Liver (tissue), 8 donors: ENCODE measurements at regions not wholly inside any gene's neighbourhood (a gene's known extent, or its start where the extent isn't known, plus 50 kb on each side); places are given as distances from the start of the nearest gene placed in this dataset.

Experiments used
- DNase-seq: peaks from one replicate; pipeline ENCODE4 v3.0.0-alpha.2; 2017; ENCODE audit warnings: low spot score
- H3K27ac ChIP-seq, 2 donors: one replicate each; pipeline ENCODE4 v1.7.0; 2013; ENCODE audit warnings: inconsistent platforms in 2 of 2, low read length in 2 of 2, control low read depth in 1 of 2, low read depth in 1 of 2, mild to moderate bottlenecking in 1 of 2
- H3K27me3 ChIP-seq, 4 donors: one replicate each; pipeline versions ENCODE4 v1.6.1 to v1.7.0; 2013; ENCODE audit warnings: low read length in 3 of 4, inconsistent platforms in 1 of 4, mild to moderate bottlenecking in 1 of 4, moderate library complexity in 1 of 4; ENCODE audit not compliant: control insufficient read depth in 4 of 4, insufficient read depth in 4 of 4
- H3K36me3 ChIP-seq, 4 donors: one replicate each; pipeline versions ENCODE4 v1.6.1 to v1.7.0; 2013; ENCODE audit warnings: low read length in 3 of 4, mild to moderate bottlenecking in 3 of 4, low read depth in 1 of 4, moderate library complexity in 1 of 4; ENCODE audit not compliant: control insufficient read depth in 4 of 4, insufficient read depth in 3 of 4
- H3K4me1 ChIP-seq, 4 donors: one replicate each; pipeline versions ENCODE4 v1.6.1 to v1.7.0; 2013; ENCODE audit warnings: low read length in 3 of 4, mild to moderate bottlenecking in 3 of 4, moderate library complexity in 1 of 4; ENCODE audit not compliant: control insufficient read depth in 4 of 4, insufficient read depth in 4 of 4
- H3K4me3 ChIP-seq, 3 donors: one replicate each; pipeline versions ENCODE4 v1.6.1 to v1.7.0; 2013; ENCODE audit warnings: low read length in 3 of 3, control low read depth in 1 of 3, low read depth in 1 of 3, mild to moderate bottlenecking in 1 of 3
- H3K9ac ChIP-seq, 2 donors: one replicate each; pipeline ENCODE4 v1.7.0; 2013; ENCODE audit warnings: low read length in 2 of 2, mild to moderate bottlenecking in 2 of 2, moderate library complexity in 2 of 2, control low read depth in 1 of 2, low read depth in 1 of 2
- H3K9me3 ChIP-seq, 4 donors: one replicate each; pipeline versions ENCODE4 v1.6.1 to v1.7.0; 2013; ENCODE audit warnings: low read length in 3 of 4; ENCODE audit not compliant: control insufficient read depth in 4 of 4
- ATF3 ChIP-seq: IDR thresholded peaks from 2 replicates; pipeline ENCODE4 v1.6.1; 2016; ENCODE audit warnings: antibody characterized with exemption
- CTCF ChIP-seq: fragments of 150-350 bp; IDR thresholded peaks from 2 replicates; pipeline ENCODE4 v1.5.1; 2017; ENCODE audit warnings: improper control_type of control experiment, low read depth, low read length; ENCODE audit not compliant: missing input control
- EGR1 ChIP-seq, 2 donors: IDR thresholded peaks; 2 replicates each; pipeline ENCODE4 v1.6.1; 2016 to 2018; ENCODE audit warnings: antibody characterized with exemption in 2 of 2, low read depth in 2 of 2
- GABPA ChIP-seq, 2 donors: IDR thresholded peaks in 1 of 2; conservative IDR thresholded peaks in 1 of 2; 2 replicates each; pipeline ENCODE4 v1.6.1; 2016; ENCODE audit warnings: antibody characterized with exemption in 2 of 2, mild to moderate bottlenecking in 1 of 2, moderate library complexity in 1 of 2
- HNF4A ChIP-seq, 2 donors: conservative IDR thresholded peaks; 2 replicates each; pipeline ENCODE4 v1.6.1; 2016; ENCODE audit warnings: antibody characterized with exemption in 2 of 2, mild to moderate bottlenecking in 2 of 2
- HNF4G ChIP-seq: IDR thresholded peaks from 2 replicates; pipeline ENCODE4 v1.6.1; 2016; ENCODE audit warnings: antibody characterized with exemption
- NR2F2 ChIP-seq: IDR thresholded peaks from 2 replicates; pipeline ENCODE4 v1.6.1; 2016; ENCODE audit warnings: antibody characterized with exemption
- RAD21 ChIP-seq, 2 donors: IDR thresholded peaks; 2 replicates each; pipeline ENCODE4 v1.6.1; 2016; ENCODE audit warnings: antibody characterized with exemption in 2 of 2, mild to moderate bottlenecking in 2 of 2
- REST ChIP-seq: IDR thresholded peaks from 2 replicates; pipeline ENCODE4 v1.6.1; 2016; ENCODE audit warnings: antibody characterized with exemption, mild to moderate bottlenecking
- RXRA ChIP-seq, 2 donors: IDR thresholded peaks; 2 replicates each; pipeline ENCODE4 v1.6.1; 2017 to 2018; ENCODE audit warnings: antibody characterized with exemption in 2 of 2, mild to moderate bottlenecking in 1 of 2
- SP1 ChIP-seq: IDR thresholded peaks from 2 replicates; pipeline ENCODE4 v1.6.1; 2018; ENCODE audit warnings: antibody characterized with exemption, mild to moderate bottlenecking
- YY1 ChIP-seq: IDR thresholded peaks from 2 replicates; pipeline ENCODE4 v1.6.1; 2016; ENCODE audit warnings: antibody characterized with exemption, mild to moderate bottlenecking
- WGBS: extraction: QIAGEN DNeasy Blood & Tissue Kit; methylation state at CpG from one replicate; pipeline ENCODE4 v1.1.7; 2013; 5-methylcytosine and 5-hydroxymethylcytosine counted together
- donor health status: healthy.
- donor health status: healthy.
- donor health status: healthy.
- donor health status: healthy.
- donor health status: healthy.

GRCh38 chr15:38826880-38827279 is 262.3 kb upstream of the RASGRP1 start (continued):
- TF ChIP-seq CTCF (no peak), REST (no peak)

- 56% methylated on average over 4 of the region's 4 CpGs for WGBS
- Histone ChIP-seq H3K4me1 (no peaks in the 10 kb centered on the region), H3K36me3 (no peaks in the 10 kb centered on the region), H3K27me3 (no peaks in the 10 kb centered on the region), H3K9ac (no peak overlapping the region), H3K9me3 (no peaks in the 10 kb centered on the region), H3K27ac (peak overlapping the region in 1 of 2 donors; percentile 21), H3K4me3 (no peak overlapping the region)
- TF ChIP-seq NR2F2 (peak; percentile 58), RXRA (IDR thresholded peaks at IDR 0.05) (no peak)
- no peak for DNase-seq
Observed at GRCh38 chr15:38828031-38828532, 263.5 kb upstream of the RASGRP1 start.

- DNase-seq: no peak
- H3K9ac ChIP-seq: no peak overlapping the region
- 90% methylated on average over 1 of the region's 1 CpG for WGBS
- no peaks in the 10 kb centered on the region for H3K27me3 ChIP-seq
- H3K36me3 ChIP-seq: no peaks in the 10 kb centered on the region
- H3K4me3 ChIP-seq: no peak overlapping the region
- TF ChIP-seq HNF4G (no peak), RAD21 (IDR thresholded peaks at IDR 0.05) (no peak), NR2F2 (no peak), ATF3 (no peak), SP1 (no peak), REST (no peak), HNF4A (conservative IDR thresholded peaks at IDR 0.05) (no peak), EGR1 (IDR thresholded peaks at IDR 0.05; ENCODE audit: low read depth in 2 of 2) (no peak), GABPA (IDR thresholded peaks at IDR 0.05 in 1 of 2, conservative IDR thresholded peaks at IDR 0.05 in 1 of 2) (no peak), RXRA (IDR thresholded peaks at IDR 0.05) (no peak), YY1 (no peak)
- no peak overlapping the region for H3K27ac ChIP-seq
- no peaks in the 10 kb centered on the region for H3K9me3 ChIP-seq
- no peaks in the 10 kb centered on the region for H3K4me1 ChIP-seq
Observed at GRCh38 chr15:38829086-38829485, 264.5 kb upstream of the RASGRP1 start.
